H1 (cell line): ENCODE measurements at regions not wholly inside any gene's neighbourhood (a gene's known extent, or its start where the extent isn't known, plus 50 kb on each side); places are given as distances from the start of the nearest gene placed in this dataset.

Experiments
- CTCF ChIA-PET: fragments of 300-600 bp; sonication (Branson Sonifier 250); formaldehyde crosslinking; loops from one replicate; lab custom pipeline; 2021; ENCODE audit not compliant: partially characterized antibody; lab: Charles Lee
- POLR2A ChIA-PET: fragments of 300-600 bp; sonication (Branson Sonifier 250); formaldehyde crosslinking; loops from one replicate; lab custom pipeline; 2021; ENCODE audit warnings: inconsistent platforms; ENCODE audit not compliant: partially characterized antibody; lab: Charles Lee
- DNase-seq, 2 experiments: peaks; one replicate each; pipeline versions ENCODE4 v3.0.0 to v3.0.0-alpha.2; 2010 to 2022; ENCODE audit warnings: low spot score in 2 of 2, low read depth in 1 of 2, mixed read lengths in 1 of 2
- FAIRE-seq: peaks from 2 replicates; lab custom pipeline; 2011; peaks lifted over from hg19 to GRCh38; lab: Jason Lieb, UNC
- H2AFZ ChIP-seq: 2 replicates; pipeline ENCODE4 v1.8.1; 2012; ENCODE audit warnings: low read length, inconsistent platforms
- H2AK5ac ChIP-seq: 2 replicates; pipeline ENCODE4 v1.6.1; 2013; ENCODE audit warnings: low read depth, low read length
- H2BK120ac ChIP-seq: replicated peaks from 2 replicates; pipeline ENCODE3; 2013; ENCODE audit warnings: low read depth, low read length, inconsistent platforms
- H2BK12ac ChIP-seq: 2 replicates; pipeline ENCODE4 v1.6.1; 2013; ENCODE audit warnings: low read depth, low read length
- H2BK15ac ChIP-seq: 2 replicates; pipeline ENCODE4 v1.6.1; 2013; ENCODE audit warnings: low read length
- H2BK20ac ChIP-seq: 2 replicates; pipeline ENCODE4 v1.6.1; 2013; ENCODE audit warnings: low read length
- H2BK5ac ChIP-seq: 2 replicates; pipeline ENCODE4 v1.6.1; 2013; ENCODE audit warnings: low read depth, low read length
- H3K14ac ChIP-seq: 2 replicates; pipeline ENCODE4 v1.6.1; 2013; ENCODE audit warnings: inconsistent platforms; ENCODE audit not compliant: insufficient read length
- H3K18ac ChIP-seq: 2 replicates; pipeline ENCODE4 v1.6.1; 2013; ENCODE audit warnings: low read length; ENCODE audit errors: extremely low read depth
- H3K23ac ChIP-seq: 2 replicates; pipeline ENCODE4 v1.6.1; 2013; ENCODE audit warnings: inconsistent platforms; ENCODE audit not compliant: insufficient read length
- H3K23me2 ChIP-seq: 2 replicates; pipeline ENCODE4 v1.6.1; 2013; ENCODE audit warnings: low read depth, low read length
- H3K27ac ChIP-seq: 2 replicates; pipeline ENCODE4 v1.6.1; 2011; ENCODE audit warnings: low read depth, low read length, inconsistent platforms
- H3K27me3 ChIP-seq, 4 experiments: replicated peaks in 1 of 4; 1 replicate in 1 of 4; 2 replicates in 3 of 4; pipeline versions ENCODE4 v1.6.1 to v1.8.1; 2011 to 2013; ENCODE audit warnings: low read length in 3 of 4, mild to moderate bottlenecking in 3 of 4, inconsistent platforms in 2 of 4, mixed read lengths in 2 of 4, moderate library complexity in 1 of 4; ENCODE audit not compliant: control insufficient read depth in 3 of 4, insufficient read depth in 3 of 4; ENCODE audit errors: extremely low read depth in 1 of 4
- H3K36me3 ChIP-seq, 4 experiments: 2 replicates each; pipeline versions ENCODE4 v1.6.1 to v1.8.1; 2011 to 2013; ENCODE audit warnings: mild to moderate bottlenecking in 4 of 4, low read length in 3 of 4, moderate library complexity in 2 of 4, control low read depth in 1 of 4, inconsistent platforms in 1 of 4; ENCODE audit not compliant: insufficient read depth in 4 of 4, control insufficient read depth in 2 of 4
- H3K4ac ChIP-seq: replicated peaks from 2 replicates; pipeline ENCODE3; 2013; ENCODE audit warnings: low read length, low read depth, mixed read lengths, inconsistent platforms; ENCODE audit not compliant: insufficient read length
- H3K4me1 ChIP-seq, 4 experiments: replicated peaks in 1 of 4; 1 replicate in 1 of 4; 2 replicates in 3 of 4; pipeline versions ENCODE4 v1.6.1 to v1.8.1; 2011 to 2013; ENCODE audit warnings: low read length in 3 of 4, inconsistent platforms in 2 of 4, mixed read lengths in 1 of 4; ENCODE audit not compliant: insufficient read depth in 4 of 4, control insufficient read depth in 3 of 4
- H3K4me2 ChIP-seq, 2 experiments: 2 replicates each; pipeline versions ENCODE4 v1.6.1 to v1.8.1; 2011 to 2013; ENCODE audit warnings: low read depth in 2 of 2, low read length in 2 of 2, control low read depth in 1 of 2, inconsistent platforms in 1 of 2, mild to moderate bottlenecking in 1 of 2; ENCODE audit not compliant: insufficient read depth in 1 of 2
- H3K4me3 ChIP-seq, 4 experiments: fragments of 200-600, 300-600 bp in 1 of 4; sonication (generic), shearing (Covaris generic), sonication (Bioruptor Twin) in 1 of 4; 2 replicates each; pipeline versions ENCODE4 v1.5.1 to v1.8.1; 2011 to 2016; ENCODE audit warnings: low read length in 4 of 4, low read depth in 3 of 4, control low read depth in 2 of 4, inconsistent platforms in 2 of 4, mild to moderate bottlenecking in 2 of 4, mixed read lengths in 1 of 4, moderate library complexity in 1 of 4; ENCODE audit not compliant: insufficient read depth in 2 of 4; ENCODE audit errors: extremely low read depth in 1 of 4
- H3K56ac ChIP-seq: replicated peaks from 2 replicates; pipeline ENCODE3; 2013; ENCODE audit warnings: low read depth, mild to moderate bottlenecking, mixed read lengths, low read length, inconsistent platforms; ENCODE audit not compliant: insufficient read length
- H3K79me1 ChIP-seq: 2 replicates; pipeline ENCODE4 v1.6.1; 2013; ENCODE audit warnings: low read depth, low read length, control low read depth
- H3K79me2 ChIP-seq, 2 experiments: 2 replicates each; pipeline versions ENCODE4 v1.6.1 to v1.8.1; 2012 to 2013; ENCODE audit warnings: low read length in 2 of 2, mild to moderate bottlenecking in 2 of 2, inconsistent platforms in 1 of 2; ENCODE audit not compliant: insufficient read depth in 2 of 2, control insufficient read depth in 1 of 2
- H3K9ac ChIP-seq, 4 experiments: replicated peaks in 1 of 4; 1 replicate in 1 of 4; 2 replicates in 3 of 4; pipeline versions ENCODE4 v1.6.1 to v1.8.1; 2011 to 2013; ENCODE audit warnings: low read depth in 3 of 4, low read length in 3 of 4, control low read depth in 2 of 4, mild to moderate bottlenecking in 2 of 4, moderate library complexity in 2 of 4, inconsistent platforms in 1 of 4; ENCODE audit errors: extremely low read depth in 1 of 4
- H3K9me3 ChIP-seq, 2 experiments: 2 replicates each; pipeline versions ENCODE4 v1.6.1 to v1.8.1; 2012 to 2013; ENCODE audit warnings: mild to moderate bottlenecking in 2 of 2, moderate library complexity in 2 of 2, control low read depth in 1 of 2, inconsistent platforms in 1 of 2, low read depth in 1 of 2, low read length in 1 of 2, mixed read lengths in 1 of 2; ENCODE audit not compliant: insufficient read depth in 2 of 2
- H4K20me1 ChIP-seq, 2 experiments: replicated peaks in 1 of 2; 2 replicates each; pipeline versions ENCODE3 to v1.8.1; 2011 to 2013; ENCODE audit warnings: inconsistent platforms in 2 of 2, low read length in 2 of 2, mild to moderate bottlenecking in 1 of 2; ENCODE audit not compliant: insufficient read depth in 2 of 2, control insufficient read depth in 1 of 2
- H4K5ac ChIP-seq: 2 replicates; pipeline ENCODE4 v1.6.1; 2013; ENCODE audit warnings: low read length, low read depth, mixed read lengths, inconsistent platforms; ENCODE audit not compliant: insufficient read length
- H4K8ac ChIP-seq: 2 replicates; pipeline ENCODE4 v1.8.0; 2013; ENCODE audit warnings: mild to moderate bottlenecking, moderate library complexity, low read length, inconsistent platforms; ENCODE audit not compliant: insufficient read depth; ENCODE audit errors: extremely low read depth
- H4K91ac ChIP-seq: replicated peaks from 2 replicates; pipeline ENCODE3; 2013; ENCODE audit warnings: low read length, mixed read lengths, inconsistent platforms; ENCODE audit not compliant: insufficient read length
- EZH2 ChIP-seq: fragments of 200-600 bp; sonication (generic); IDR thresholded peaks from 2 replicates; pipeline ENCODE4 v1.7.1; 2012; ENCODE audit warnings: low read depth, mild to moderate bottlenecking, moderate library complexity, low read length, inconsistent platforms; ENCODE audit not compliant: severe bottlenecking
- SAP30 ChIP-seq: fragments of 300-600 bp; sonication (generic); IDR thresholded peaks from 2 replicates; pipeline ENCODE4 v1.7.1; 2012; ENCODE audit warnings: low read length, moderate library complexity, mild to moderate bottlenecking, inconsistent platforms; ENCODE audit not compliant: insufficient read depth, insufficient replicate concordance
- SIN3A ChIP-seq, 2 experiments: IDR thresholded peaks in 1 of 2; conservative IDR thresholded peaks in 1 of 2; 2 replicates each; pipeline ENCODE4 v1.6.1; 2011 to 2012; ENCODE audit warnings: low read length in 2 of 2, improper control_type of control experiment in 1 of 2, low read depth in 1 of 2, mild to moderate bottlenecking in 1 of 2
- TAF7 ChIP-seq: optimal IDR thresholded peaks from 2 replicates; pipeline ENCODE3; 2011; ENCODE audit warnings: low read depth, mild to moderate bottlenecking, inconsistent platforms, low read length, moderate library complexity, borderline replicate concordance
- TCF12 ChIP-seq: IDR thresholded peaks from 2 replicates; pipeline ENCODE4 v1.6.1; 2011; ENCODE audit warnings: low read depth, mild to moderate bottlenecking, low read length
- WGBS, 2 experiments: shearing (Covaris generic) in 1 of 2; methylation state at CpG; one replicate each; pipeline versions ENCODE4 v1.1.6 to v1.1.7; 2013 to 2015; ENCODE audit warnings: low lambda C conversion rate in 2 of 2, mixed read lengths in 2 of 2, inconsistent platforms in 1 of 2, low coverage in 1 of 2, missing lambda C conversion rate in 1 of 2; ENCODE audit not compliant: insufficient replicate concordance in 2 of 2, insufficient coverage in 1 of 2, insufficient read length in 1 of 2; ENCODE audit errors: extremely low coverage in 1 of 2, missing lambda C conversion rate in 1 of 2; 5-methylcytosine and 5-hydroxymethylcytosine counted together

GRCh38 chr7:45451342-45452035 is 122.7 kb upstream of the ADCY1 start:
- Histone ChIP-seq H2BK5ac (no peak overlapping the region), H2BK15ac (no peak overlapping the region), H2BK12ac (no peak overlapping the region), H3K79me1 (no peaks in the 10 kb centered on the region), H3K4me2 (no peak overlapping the region), H3K14ac (no peak overlapping the region), H3K9me3 (no peaks in the 10 kb centered on the region), H2AFZ (no peak overlapping the region), H4K91ac (no peak overlapping the region), H2BK120ac (no peak overlapping the region), H4K20me1 (no peaks in the 10 kb centered on the region), H2AK5ac (no peak overlapping the region), H3K27me3 (no peaks in the 10 kb centered on the region), H3K79me2 (no peaks in the 10 kb centered on the region), H3K4me3 (no peak overlapping the region), H3K23ac (no peak overlapping the region), H3K23me2 (no peaks in the 10 kb centered on the region), H3K36me3 (no peaks in the 10 kb centered on the region), H4K5ac (no peak overlapping the region), H3K4ac (no peak overlapping the region), H2BK20ac (no peak overlapping the region), H3K27ac (no peak overlapping the region), H3K9ac (no peak overlapping the region), H4K8ac (no peak overlapping the region), H3K4me1 (no peaks in the 10 kb centered on the region), H3K56ac (no peak overlapping the region), H3K18ac (no peak overlapping the region)
- FAIRE-seq (no peak), DNase-seq (no peak)
- POLR2A ChIA-PET = no interaction called here
- WGBS, 2 experiments = 85% methylated on average over 2 of the region's 2 CpGs; no CpG with 5 or more reads in 1 of the 2 experiments
- CTCF ChIA-PET = interaction anchor here (1.2 kb wide), 1 partner anchor 13 kb away, joined by 3 read pairs; no protein-coding TSS in a partner anchor
- no peak for TF ChIP-seq TAF7
- no peak for TF ChIP-seq EZH2
- TF ChIP-seq SIN3A (conservative IDR thresholded peaks at IDR 0.05 in 1 of 2, IDR thresholded peaks at IDR 0.05 in 1 of 2; ENCODE audit: low read depth in 1 of 2, low read length in 2 of 2) = no peak
- TF ChIP-seq SAP30 = no peak
- no peak for TF ChIP-seq TCF12
